Activated T-cell treated with anti-CD3 and anti-CD28 coated beads, Interleukin-2, amount 50 U/mL, for 4 hours (primary cell): ENCODE measurements at regions not wholly inside any gene's neighbourhood (a gene's known extent, or its start where the extent isn't known, plus 50 kb on each side); places are given as distances from the start of the nearest gene placed in this dataset.
"Not testable (repeated sequence)": the region's sequence is repeated elsewhere in the genome, so short reads cannot be mapped to it uniquely, and the experiment has no call there.

ENCODE experiments used
- ATAC-seq, 2 donors: fragments of 200-7000 bp; cut with Tn5 transposase; one replicate each; pipeline ENCODE4 v1.10.0; 2021
- DNase-seq: peaks from one replicate; pipeline ENCODE4 v3.0.0-alpha.2; 2020
- H3K27me3 Mint-ChIP-seq: one replicate; pipeline ENCODE4 v1.8.0; 2021; ENCODE audit warnings: low read depth, mixed read lengths
- H3K36me3 Mint-ChIP-seq: one replicate; pipeline ENCODE4 v1.8.0; 2022; ENCODE audit warnings: mixed read lengths; ENCODE audit not compliant: insufficient read depth
- H3K4me1 Mint-ChIP-seq: one replicate; pipeline ENCODE4 v1.8.0; 2021; ENCODE audit warnings: low read depth, mixed read lengths
- H3K4me3 Mint-ChIP-seq: one replicate; pipeline ENCODE4 v1.8.0; 2021; ENCODE audit warnings: mild to moderate bottlenecking, moderate library complexity, mixed read lengths
- H3K9me3 Mint-ChIP-seq: one replicate; pipeline ENCODE4 v1.8.0; 2021; ENCODE audit warnings: mixed read lengths

DNA sequence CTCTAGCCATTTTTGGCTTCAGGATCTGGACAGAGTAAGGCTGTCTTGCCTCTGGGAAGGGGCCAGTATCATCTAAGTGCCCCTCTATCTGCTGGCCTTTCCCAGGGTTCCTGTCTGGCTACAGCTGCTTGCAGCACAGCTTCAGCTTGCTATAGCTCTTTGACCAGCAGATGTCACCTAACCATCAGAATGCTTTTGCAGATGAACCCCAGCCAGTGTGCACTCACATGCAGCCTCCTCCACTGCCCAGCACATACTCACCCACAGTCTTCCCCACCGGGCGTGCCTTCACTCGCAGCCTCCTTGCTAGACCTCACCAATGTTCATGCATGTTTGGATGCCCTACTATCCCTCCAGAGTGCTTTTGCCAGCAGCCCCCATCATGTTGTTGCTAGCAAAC lies 769.0 kb downstream of the BRINP3 start:
- H3K36me3 Mint-ChIP-seq: no peaks in the 10 kb centered on the region
- H3K27me3 Mint-ChIP-seq: no peaks in the 10 kb centered on the region
- H3K4me1 Mint-ChIP-seq: no peaks in the 10 kb centered on the region
- H3K4me3 Mint-ChIP-seq: no peak overlapping the region
- DNase-seq (no peak), ATAC-seq (no peak)
- H3K9me3 Mint-ChIP-seq: peaks cover 28% of the 10 kb centered on the region

- H3K36me3 Mint-ChIP-seq, H3K27me3 Mint-ChIP-seq, H3K4me1 Mint-ChIP-seq, ATAC-seq, H3K4me3 Mint-ChIP-seq, DNase-seq: not testable (repeated sequence)
- H3K9me3 Mint-ChIP-seq: peaks cover 15% of the 10 kb centered on the region
These were observed 759.4 kb downstream of the BRINP3 start for GRCh38 chr1:189718147-189718795.

DNA sequence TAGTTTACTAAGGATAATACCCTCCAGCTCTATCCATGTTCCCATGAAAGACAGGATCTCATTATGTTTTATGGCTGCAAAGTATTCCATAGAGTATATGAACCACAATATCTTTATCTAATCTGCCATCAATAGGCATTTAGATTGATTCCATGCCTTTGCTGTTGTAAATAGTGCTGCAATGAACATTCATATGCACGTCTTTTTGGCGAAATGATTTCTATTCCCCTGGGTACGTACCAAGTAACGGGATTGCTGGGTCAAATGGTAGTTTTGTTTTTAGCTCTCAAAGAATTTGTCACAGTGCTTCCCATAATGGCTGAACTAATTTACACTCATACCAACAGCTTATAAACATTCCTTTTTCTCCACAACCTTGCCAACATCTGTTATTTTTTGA lies 750.9 kb downstream of the BRINP3 start:
- no peak for DNase-seq
- H3K4me3 Mint-ChIP-seq: no peak overlapping the region
- ATAC-seq: no peak
- peaks cover 23% of the 10 kb centered on the region for H3K9me3 Mint-ChIP-seq
- no peaks in the 10 kb centered on the region for H3K27me3 Mint-ChIP-seq
- H3K36me3 Mint-ChIP-seq: no peaks in the 10 kb centered on the region
- no peaks in the 10 kb centered on the region for H3K4me1 Mint-ChIP-seq

DNA sequence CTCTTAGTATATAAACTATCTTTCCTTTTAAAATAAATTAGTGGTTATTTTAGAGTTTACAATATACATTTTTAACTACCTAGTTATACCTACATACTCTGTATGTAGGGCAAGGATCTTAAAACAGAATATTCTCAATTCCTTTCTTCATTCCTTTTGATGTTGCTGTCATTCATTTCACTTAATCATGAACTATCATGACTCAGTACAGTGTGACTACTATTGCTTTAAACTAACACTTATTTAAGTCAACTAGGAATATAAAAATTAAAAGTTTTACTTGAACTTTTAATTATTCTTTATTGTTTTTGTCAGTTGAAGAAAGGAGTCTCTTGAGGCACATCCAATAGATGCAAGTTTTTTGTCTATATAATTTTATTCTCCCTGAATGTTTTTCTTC lies 726.4 kb downstream of the BRINP3 start:
- no peak for ATAC-seq
- no peak overlapping the region for H3K4me3 Mint-ChIP-seq

GRCh38 chr1:189752461-189752995 lies 725.1 kb downstream of the BRINP3 start:
- H3K4me3 Mint-ChIP-seq: no peak overlapping the region
- peaks cover 13% of the 10 kb centered on the region for H3K9me3 Mint-ChIP-seq
- H3K27me3 Mint-ChIP-seq: no peaks in the 10 kb centered on the region
- DNase-seq (no peak), ATAC-seq (no peak)
- H3K4me1 Mint-ChIP-seq: no peaks in the 10 kb centered on the region
- H3K36me3 Mint-ChIP-seq: no peaks in the 10 kb centered on the region

More for the DNA sequence above, 726.4 kb downstream of the BRINP3 start:
- Mint-ChIP-seq H3K27me3 (no peaks in the 10 kb centered on the region), H3K4me1 (no peaks in the 10 kb centered on the region), H3K36me3 (no peaks in the 10 kb centered on the region), H3K9me3 (peaks cover 13% of the 10 kb centered on the region)
- no peak for DNase-seq

- ATAC-seq, H3K36me3 Mint-ChIP-seq, H3K4me1 Mint-ChIP-seq, DNase-seq, H3K4me3 Mint-ChIP-seq, H3K27me3 Mint-ChIP-seq: not testable (repeated sequence)
- peaks cover 13% of the 10 kb centered on the region for H3K9me3 Mint-ChIP-seq
These were observed 722.6 kb downstream of the BRINP3 start for GRCh38 chr1:189755100-189755499.

- no peaks in the 10 kb centered on the region for H3K27me3 Mint-ChIP-seq
These were observed 713.0 kb downstream of the BRINP3 start for GRCh38 chr1:189764391-189765320.

DNA sequence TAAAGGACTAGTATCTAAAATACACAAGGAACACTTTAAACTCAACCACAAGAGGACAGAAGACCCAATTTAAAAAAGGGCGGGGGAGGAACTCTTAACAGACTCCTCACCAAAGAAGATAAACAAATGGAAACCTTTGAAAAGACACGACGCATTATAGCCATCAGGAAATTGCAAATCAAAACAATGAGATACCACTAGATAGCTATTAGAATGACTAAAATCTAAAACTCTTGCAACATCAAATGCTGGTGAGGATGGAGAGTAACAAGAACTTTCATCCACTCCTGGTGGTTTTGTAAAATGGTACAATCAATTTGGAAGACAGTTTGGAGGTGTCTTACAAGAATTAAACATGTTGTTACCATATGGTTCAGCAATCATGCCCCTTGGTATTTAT lies 708.2 kb downstream of the BRINP3 start:
- no peaks in the 10 kb centered on the region for H3K4me1 Mint-ChIP-seq
- H3K27me3 Mint-ChIP-seq: no peaks in the 10 kb centered on the region
- DNase-seq (no peak), ATAC-seq (no peak)
- H3K36me3 Mint-ChIP-seq: no peaks in the 10 kb centered on the region
- H3K4me3 Mint-ChIP-seq: no peak overlapping the region
- H3K9me3 Mint-ChIP-seq: peaks cover 22% of the 10 kb centered on the region

More at GRCh38 chr1:189764391-189765320, 713.0 kb downstream of the BRINP3 start:
- Mint-ChIP-seq H3K36me3 (no peaks in the 10 kb centered on the region), H3K4me1 (no peaks in the 10 kb centered on the region), H3K4me3 (no peak overlapping the region), H3K9me3 (peaks cover 25% of the 10 kb centered on the region)
- no peak for ATAC-seq
- no peak for DNase-seq

- DNase-seq (no peak), ATAC-seq (no peak)
- H3K36me3 Mint-ChIP-seq: no peaks in the 10 kb centered on the region
- peaks cover 6% of the 10 kb centered on the region for H3K9me3 Mint-ChIP-seq
- no peaks in the 10 kb centered on the region for H3K4me1 Mint-ChIP-seq
- no peaks in the 10 kb centered on the region for H3K27me3 Mint-ChIP-seq
- H3K4me3 Mint-ChIP-seq: no peak overlapping the region
These were observed 702.9 kb downstream of the BRINP3 start for GRCh38 chr1:189774721-189775287.

DNA sequence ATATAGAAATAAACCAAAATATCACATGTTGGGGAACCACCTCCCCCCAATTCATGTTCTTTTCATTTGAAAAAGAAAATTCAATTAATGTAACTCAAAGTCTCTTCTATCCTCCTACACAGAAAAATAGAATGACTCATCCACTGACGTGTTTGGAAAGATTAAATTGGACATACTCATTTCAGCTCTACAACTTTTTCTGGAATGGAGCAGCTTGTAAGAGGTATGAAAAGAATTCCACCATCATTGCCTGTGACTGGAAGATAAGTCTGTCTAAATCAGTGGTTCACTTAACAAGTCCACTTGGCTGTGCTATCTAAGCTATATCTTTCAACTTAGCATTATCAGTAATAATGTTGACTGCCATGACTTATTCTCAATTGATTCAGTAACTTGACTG lies 702.3 kb downstream of the BRINP3 start:
- Mint-ChIP-seq H3K27me3 (no peaks in the 10 kb centered on the region), H3K36me3 (no peaks in the 10 kb centered on the region), H3K9me3 (peaks cover 5% of the 10 kb centered on the region), H3K4me1 (no peaks in the 10 kb centered on the region), H3K4me3 (no peak overlapping the region)
- DNase-seq (no peak), ATAC-seq (no peak)

GRCh38 chr1:189779034-189779433 lies 698.6 kb downstream of the BRINP3 start:
- Mint-ChIP-seq H3K9me3 (peaks cover 6% of the 10 kb centered on the region), H3K4me1 (no peaks in the 10 kb centered on the region), H3K36me3 (no peaks in the 10 kb centered on the region), H3K4me3 (no peak overlapping the region), H3K27me3 (no peaks in the 10 kb centered on the region)
- no peak for DNase-seq
- ATAC-seq: no peak

DNA sequence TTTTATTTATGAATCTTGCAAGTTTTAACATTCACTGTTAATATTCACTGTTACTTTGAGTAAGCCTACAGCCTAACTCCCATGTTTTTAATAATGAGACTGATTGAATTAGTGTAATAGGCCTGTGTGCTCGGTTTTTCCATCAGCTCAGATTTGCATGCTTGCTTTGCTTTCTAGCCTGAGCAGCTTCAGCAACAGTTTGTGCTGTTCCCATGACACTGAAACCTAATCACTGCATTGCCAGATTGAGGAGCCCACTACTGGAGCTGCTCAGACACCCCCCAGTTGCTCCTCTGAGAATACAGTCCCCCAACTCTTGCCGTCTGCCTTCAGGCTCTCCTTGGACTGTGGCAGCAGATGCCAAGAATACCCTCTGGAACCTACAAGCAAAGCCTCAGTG lies 695.4 kb downstream of the BRINP3 start:
- H3K27me3 Mint-ChIP-seq: no peaks in the 10 kb centered on the region
- no peaks in the 10 kb centered on the region for H3K36me3 Mint-ChIP-seq
- DNase-seq: no peak
- ATAC-seq: no peak
- no peaks in the 10 kb centered on the region for H3K4me1 Mint-ChIP-seq
- H3K9me3 Mint-ChIP-seq: peaks cover 12% of the 10 kb centered on the region
- H3K4me3 Mint-ChIP-seq: no peak overlapping the region

- Mint-ChIP-seq H3K27me3 (no peaks in the 10 kb centered on the region), H3K9me3 (peaks cover 12% of the 10 kb centered on the region), H3K4me1 (no peaks in the 10 kb centered on the region), H3K4me3 (no peak overlapping the region), H3K36me3 (no peaks in the 10 kb centered on the region)
- no peak for ATAC-seq
- no peak for DNase-seq
These were observed 694.2 kb downstream of the BRINP3 start for GRCh38 chr1:189783456-189783855.

- DNase-seq (no peak), ATAC-seq (no peak)
- Mint-ChIP-seq H3K36me3 (no peaks in the 10 kb centered on the region), H3K4me3 (no peak overlapping the region), H3K27me3 (no peaks in the 10 kb centered on the region), H3K9me3 (peaks cover 19% of the 10 kb centered on the region), H3K4me1 (no peaks in the 10 kb centered on the region)
These were observed 690.9 kb downstream of the BRINP3 start for GRCh38 chr1:189786761-189787160.
